OCI-LY7 (cell line): ENCODE measurements at regions not wholly inside any gene's neighbourhood (a gene's known extent, or its start where the extent isn't known, plus 50 kb on each side); places are given as distances from the start of the nearest gene placed in this dataset.

Experiments
- EZH2phosphoT487 ChIP-seq: fragments of 200-600 bp; sonication (generic); IDR thresholded peaks from 2 replicates; pipeline ENCODE4 v1.6.1; 2018; ENCODE audit warnings: low read depth, borderline replicate concordance, mild to moderate bottlenecking, mixed run types, antibody characterized with exemption, low read length, moderate library complexity, mixed read lengths
- TF ChIP-seq, protein P1 (sequence below): fragments of 200-600 bp; sonication (generic); conservative IDR thresholded peaks from 2 replicates; pipeline ENCODE4 v1.5.1; 2014; ENCODE audit warnings: mild to moderate bottlenecking, antibody characterized with exemption, low read length, moderate library complexity, mixed read lengths

GRCh38 chr3:191644291-191644690, 183.3 kb downstream of the PYDC2 start:
- no peak for TF ChIP-seq EZH2phosphoT487
- TF ChIP-seq, protein P1, sequence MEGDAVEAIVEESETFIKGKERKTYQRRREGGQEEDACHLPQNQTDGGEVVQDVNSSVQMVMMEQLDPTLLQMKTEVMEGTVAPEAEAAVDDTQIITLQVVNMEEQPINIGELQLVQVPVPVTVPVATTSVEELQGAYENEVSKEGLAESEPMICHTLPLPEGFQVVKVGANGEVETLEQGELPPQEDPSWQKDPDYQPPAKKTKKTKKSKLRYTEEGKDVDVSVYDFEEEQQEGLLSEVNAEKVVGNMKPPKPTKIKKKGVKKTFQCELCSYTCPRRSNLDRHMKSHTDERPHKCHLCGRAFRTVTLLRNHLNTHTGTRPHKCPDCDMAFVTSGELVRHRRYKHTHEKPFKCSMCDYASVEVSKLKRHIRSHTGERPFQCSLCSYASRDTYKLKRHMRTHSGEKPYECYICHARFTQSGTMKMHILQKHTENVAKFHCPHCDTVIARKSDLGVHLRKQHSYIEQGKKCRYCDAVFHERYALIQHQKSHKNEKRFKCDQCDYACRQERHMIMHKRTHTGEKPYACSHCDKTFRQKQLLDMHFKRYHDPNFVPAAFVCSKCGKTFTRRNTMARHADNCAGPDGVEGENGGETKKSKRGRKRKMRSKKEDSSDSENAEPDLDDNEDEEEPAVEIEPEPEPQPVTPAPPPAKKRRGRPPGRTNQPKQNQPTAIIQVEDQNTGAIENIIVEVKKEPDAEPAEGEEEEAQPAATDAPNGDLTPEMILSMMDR, result no peak
